ENCODE measurements at regions not wholly inside any gene's neighbourhood (a gene's known extent, or its start where the extent isn't known, plus 50 kb on each side); places are given as distances from the start of the nearest gene placed in this dataset.

- no peak overlapping the region for H3K27ac ChIP-seq (ENCODE audit: low read length)
- no peak overlapping the region for H3K4me2 ChIP-seq (ENCODE audit: low read depth, low read length)
- H3K9me2 ChIP-seq (replicated peaks; ENCODE audit: insufficient read depth, low read length): no peaks in the 10 kb centered on the region
- H3K36me3 ChIP-seq (replicated peaks; ENCODE audit: insufficient read depth, low read length): no peaks in the 10 kb centered on the region
- H3K79me2 ChIP-seq (ENCODE audit: low read length): no peaks in the 10 kb centered on the region
- no peaks in the 10 kb centered on the region for H3K27me3 ChIP-seq (replicated peaks; ENCODE audit: insufficient read depth, low read length)
- H3K9me3 ChIP-seq (replicated peaks; ENCODE audit: insufficient read depth, low read length): no peaks in the 10 kb centered on the region
- no peak overlapping the region for H3K4me3 ChIP-seq (ENCODE audit: low read length)
- no peaks in the 10 kb centered on the region for H4K20me1 ChIP-seq (ENCODE audit: insufficient read depth, low read length)
- DNase-seq: no peak
- no peak overlapping the region for H3K9ac ChIP-seq (ENCODE audit: low read length)
- no peak for TF ChIP-seq CTCF (IDR thresholded peaks at IDR 0.05; ENCODE audit: low read length)
- no peak for TF ChIP-seq EZH2 (optimal IDR thresholded peaks at IDR 0.05; ENCODE audit: low read depth, low read length)
- no peak for TF ChIP-seq EZH2phosphoT487 (IDR thresholded peaks at IDR 0.05; ENCODE audit: low read length)
- H2AFZ ChIP-seq (ENCODE audit: low read length): no peak overlapping the region
- H3K4me1 ChIP-seq (ENCODE audit: low read length): no peaks in the 10 kb centered on the region
- no peaks in the 10 kb centered on the region for H3F3A ChIP-seq (ENCODE audit: insufficient read depth, low read length)
These were observed 771.7 kb downstream of the ADCYAP1 start for GRCh38 chr18:1676387-1676786.

- H3K27ac ChIP-seq (ENCODE audit: low read length): no peak overlapping the region
- no peaks in the 10 kb centered on the region for H3F3A ChIP-seq (ENCODE audit: insufficient read depth, low read length)
- no peaks in the 10 kb centered on the region for H3K4me1 ChIP-seq (ENCODE audit: low read length)
- H2AFZ ChIP-seq (ENCODE audit: low read length): no peak overlapping the region
- no peaks in the 10 kb centered on the region for H3K36me3 ChIP-seq (replicated peaks; ENCODE audit: insufficient read depth, low read length)
- no peak overlapping the region for H3K9ac ChIP-seq (ENCODE audit: low read length)
- H3K4me3 ChIP-seq (ENCODE audit: low read length): no peak overlapping the region
- H3K9me3 ChIP-seq (replicated peaks; ENCODE audit: insufficient read depth, low read length): no peaks in the 10 kb centered on the region
- no peaks in the 10 kb centered on the region for H3K27me3 ChIP-seq (replicated peaks; ENCODE audit: insufficient read depth, low read length)
- TF ChIP-seq EZH2phosphoT487 (IDR thresholded peaks at IDR 0.05; ENCODE audit: low read length): no peak
- no peak for TF ChIP-seq EZH2 (optimal IDR thresholded peaks at IDR 0.05; ENCODE audit: low read depth, low read length)
- TF ChIP-seq CTCF (IDR thresholded peaks at IDR 0.05; ENCODE audit: low read length): no peak
- no peaks in the 10 kb centered on the region for H4K20me1 ChIP-seq (ENCODE audit: insufficient read depth, low read length)
- no peaks in the 10 kb centered on the region for H3K79me2 ChIP-seq (ENCODE audit: low read length)
- H3K4me2 ChIP-seq (ENCODE audit: low read depth, low read length): no peak overlapping the region
- DNase-seq: no peak
- no peaks in the 10 kb centered on the region for H3K9me2 ChIP-seq (replicated peaks; ENCODE audit: insufficient read depth, low read length)
These were observed 775.4 kb downstream of the ADCYAP1 start for GRCh38 chr18:1680108-1680507.

GRCh38 chr18:1691863-1692262 lies 787.2 kb downstream of the ADCYAP1 start:
- no peaks in the 10 kb centered on the region for H3K9me3 ChIP-seq (replicated peaks; ENCODE audit: insufficient read depth, low read length)
- H3K4me1 ChIP-seq (ENCODE audit: low read length): no peaks in the 10 kb centered on the region
- H3K4me3 ChIP-seq (ENCODE audit: low read length): no peak overlapping the region
- H3K4me2 ChIP-seq (ENCODE audit: low read depth, low read length): no peak overlapping the region
- no peak overlapping the region for H3K27ac ChIP-seq (ENCODE audit: low read length)
- no peaks in the 10 kb centered on the region for H3K27me3 ChIP-seq (replicated peaks; ENCODE audit: insufficient read depth, low read length)
- no peak overlapping the region for H3K9ac ChIP-seq (ENCODE audit: low read length)
- no peaks in the 10 kb centered on the region for H3F3A ChIP-seq (ENCODE audit: insufficient read depth, low read length)
- H4K20me1 ChIP-seq (ENCODE audit: insufficient read depth, low read length): no peaks in the 10 kb centered on the region
- H2AFZ ChIP-seq (ENCODE audit: low read length): no peak overlapping the region
- no peaks in the 10 kb centered on the region for H3K79me2 ChIP-seq (ENCODE audit: low read length)
- no peak for DNase-seq
- no peaks in the 10 kb centered on the region for H3K9me2 ChIP-seq (replicated peaks; ENCODE audit: insufficient read depth, low read length)
- no peaks in the 10 kb centered on the region for H3K36me3 ChIP-seq (replicated peaks; ENCODE audit: insufficient read depth, low read length)
- no peak for TF ChIP-seq CTCF (IDR thresholded peaks at IDR 0.05; ENCODE audit: low read length)
- TF ChIP-seq EZH2 (optimal IDR thresholded peaks at IDR 0.05; ENCODE audit: low read depth, low read length): no peak
- no peak for TF ChIP-seq EZH2phosphoT487 (IDR thresholded peaks at IDR 0.05; ENCODE audit: low read length)
